Endodermal cell (in vitro differentiated cells): ENCODE measurements at regions not wholly inside any gene's neighbourhood (a gene's known extent, or its start where the extent isn't known, plus 50 kb on each side); places are given as distances from the start of the nearest gene placed in this dataset.
A peak's percentile ranks its signal among the peaks of the same experiment; 100 is the strongest.

ENCODE experiments used
- DNase-seq: peaks from one replicate; pipeline ENCODE4 v3.0.0-alpha.2; 2017
- H3K27ac ChIP-seq: 2 replicates; pipeline ENCODE4 v1.5.1; 2013; ENCODE audit warnings: mild to moderate bottlenecking, low read depth, low read length, moderate library complexity
- H3K27me3 ChIP-seq: 2 replicates; pipeline ENCODE4 v1.6.1; 2013; ENCODE audit warnings: mild to moderate bottlenecking, low read length, moderate library complexity; ENCODE audit not compliant: insufficient read depth, control insufficient read depth, poor library complexity, severe bottlenecking
- H3K36me3 ChIP-seq: 2 replicates; pipeline ENCODE4 v1.7.0; 2013; ENCODE audit warnings: mild to moderate bottlenecking, low read length, moderate library complexity; ENCODE audit not compliant: control insufficient read depth, insufficient read depth
- H3K4me1 ChIP-seq: one replicate; pipeline ENCODE4 v1.7.0; 2013; ENCODE audit warnings: low read length; ENCODE audit not compliant: control insufficient read depth, insufficient read depth
- H3K4me3 ChIP-seq: 2 replicates; pipeline ENCODE4 v1.5.1; 2013; ENCODE audit warnings: mild to moderate bottlenecking, low read length, moderate library complexity
- H3K9ac ChIP-seq: 2 replicates; pipeline ENCODE4 v1.6.1; 2013; ENCODE audit warnings: mild to moderate bottlenecking, low read length, moderate library complexity; ENCODE audit not compliant: poor library complexity, severe bottlenecking; ENCODE audit errors: extremely low read depth
- H3K9me3 ChIP-seq: 2 replicates; pipeline ENCODE4 v1.6.1; 2013; ENCODE audit warnings: mild to moderate bottlenecking, low read length, moderate library complexity; ENCODE audit not compliant: control insufficient read depth
- H3K27ac Mint-ChIP-seq: 2 replicates; pipeline ENCODE4 v1.8.0; 2020; ENCODE audit warnings: mixed read lengths
- H3K27me3 Mint-ChIP-seq: 2 replicates; pipeline ENCODE4 v1.8.0; 2021; ENCODE audit warnings: mild to moderate bottlenecking, mixed read lengths; ENCODE audit not compliant: insufficient read depth
- H3K36me3 Mint-ChIP-seq: 2 replicates; pipeline ENCODE4 v1.8.0; 2020; ENCODE audit warnings: low read depth, mixed read lengths
- H3K4me1 Mint-ChIP-seq: 2 replicates; pipeline ENCODE4 v1.8.0; 2020; ENCODE audit warnings: mixed read lengths
- H3K4me3 Mint-ChIP-seq: 2 replicates; pipeline ENCODE4 v1.8.0; 2020; ENCODE audit warnings: mild to moderate bottlenecking, moderate library complexity, mixed read lengths
- H3K9me3 Mint-ChIP-seq: 2 replicates; pipeline ENCODE4 v1.8.0; 2020; ENCODE audit warnings: mild to moderate bottlenecking, mixed read lengths
- WGBS, 2 experiments: methylation state at CpG; one replicate each; pipeline versions ENCODE4 v1.1.5 to v1.1.7; 2013; ENCODE audit warnings: missing lambda C conversion rate in 2 of 2, mixed read lengths in 1 of 2; ENCODE audit not compliant: insufficient coverage in 1 of 2, insufficient read length in 1 of 2; 5-methylcytosine and 5-hydroxymethylcytosine counted together
- TF ChIP-seq, protein P1 (sequence below): fragments of 200-600 bp; sonication (generic); conservative IDR thresholded peaks from 2 replicates; pipeline ENCODE4 v1.5.0; 2021; ENCODE audit warnings: antibody characterized with exemption, mild to moderate bottlenecking

DNA sequence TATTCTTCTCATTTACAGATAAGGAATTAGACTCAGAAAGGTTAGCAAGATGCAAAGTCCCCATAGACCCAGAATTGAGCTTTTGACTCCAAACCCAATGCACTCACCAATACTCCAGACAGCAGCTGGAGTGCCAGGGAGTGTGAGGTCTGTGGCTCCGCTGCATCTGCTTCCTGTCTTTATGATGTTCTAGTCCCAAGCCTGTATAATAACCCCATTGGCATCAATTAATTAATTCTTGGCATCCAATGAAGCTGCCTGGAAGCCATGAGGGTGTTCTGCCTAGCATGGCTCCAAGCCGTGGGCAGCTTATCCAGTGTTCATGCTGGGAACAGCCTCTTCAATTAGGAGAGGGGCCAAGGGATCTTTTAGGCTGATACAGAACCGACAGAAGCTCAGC, 188.7 kb downstream of the GIPC2 start:
- no peak for DNase-seq
- WGBS, 2 experiments: 45 to 50% methylated on average over 2 to 3 of the region's 3 CpGs
- H3K9me3 ChIP-seq: peaks cover 29% of the 10 kb centered on the region
- H3K4me1 ChIP-seq: no peaks in the 10 kb centered on the region
- TF ChIP-seq, protein P1, sequence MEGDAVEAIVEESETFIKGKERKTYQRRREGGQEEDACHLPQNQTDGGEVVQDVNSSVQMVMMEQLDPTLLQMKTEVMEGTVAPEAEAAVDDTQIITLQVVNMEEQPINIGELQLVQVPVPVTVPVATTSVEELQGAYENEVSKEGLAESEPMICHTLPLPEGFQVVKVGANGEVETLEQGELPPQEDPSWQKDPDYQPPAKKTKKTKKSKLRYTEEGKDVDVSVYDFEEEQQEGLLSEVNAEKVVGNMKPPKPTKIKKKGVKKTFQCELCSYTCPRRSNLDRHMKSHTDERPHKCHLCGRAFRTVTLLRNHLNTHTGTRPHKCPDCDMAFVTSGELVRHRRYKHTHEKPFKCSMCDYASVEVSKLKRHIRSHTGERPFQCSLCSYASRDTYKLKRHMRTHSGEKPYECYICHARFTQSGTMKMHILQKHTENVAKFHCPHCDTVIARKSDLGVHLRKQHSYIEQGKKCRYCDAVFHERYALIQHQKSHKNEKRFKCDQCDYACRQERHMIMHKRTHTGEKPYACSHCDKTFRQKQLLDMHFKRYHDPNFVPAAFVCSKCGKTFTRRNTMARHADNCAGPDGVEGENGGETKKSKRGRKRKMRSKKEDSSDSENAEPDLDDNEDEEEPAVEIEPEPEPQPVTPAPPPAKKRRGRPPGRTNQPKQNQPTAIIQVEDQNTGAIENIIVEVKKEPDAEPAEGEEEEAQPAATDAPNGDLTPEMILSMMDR: no peak
- no peak overlapping the region for H3K27ac Mint-ChIP-seq
- peaks cover 91% of the 10 kb centered on the region for H3K27me3 ChIP-seq
- H3K36me3 Mint-ChIP-seq: no peaks in the 10 kb centered on the region
- H3K36me3 ChIP-seq: no peaks in the 10 kb centered on the region
- peaks cover 17% of the 10 kb centered on the region for H3K4me1 Mint-ChIP-seq
- H3K9me3 Mint-ChIP-seq: peaks cover 5% of the 10 kb centered on the region
- peaks cover 97% of the 10 kb centered on the region for H3K27me3 Mint-ChIP-seq
- no peak overlapping the region for H3K4me3 Mint-ChIP-seq
- H3K27ac ChIP-seq: no peak overlapping the region
- H3K4me3 ChIP-seq: no peak overlapping the region
- H3K9ac ChIP-seq: no peak overlapping the region

DNA sequence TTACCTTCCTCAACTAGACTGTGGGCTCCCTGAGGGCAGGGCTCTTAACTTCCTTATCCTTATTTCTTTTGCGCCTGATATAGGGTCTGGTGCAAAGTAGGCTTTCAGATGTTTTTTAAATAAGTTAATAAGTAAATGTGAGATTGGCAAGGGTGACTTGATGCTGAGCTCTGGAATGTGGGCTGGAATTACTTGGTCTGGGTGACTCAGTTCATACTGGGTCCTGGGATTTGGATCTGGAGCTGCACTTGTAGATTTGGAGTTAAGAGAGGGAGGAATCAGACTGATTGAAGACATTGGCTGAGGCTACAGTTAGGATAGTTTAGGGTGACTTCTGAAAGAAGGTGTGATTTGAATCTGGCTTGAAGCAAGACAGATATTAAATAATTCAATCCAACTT, 190.9 kb downstream of the GIPC2 start:
- WGBS, 2 experiments: 100% methylated on average over 1 of the region's 1 CpG; no CpG with 5 or more reads in 1 of the 2 experiments
- TF ChIP-seq, protein P1: no peak
- H3K4me3 ChIP-seq: no peak overlapping the region
- no peak overlapping the region for H3K9ac ChIP-seq
- no peaks in the 10 kb centered on the region for H3K36me3 ChIP-seq
- Mint-ChIP-seq H3K27ac (no peak overlapping the region), H3K4me1 (peaks cover 17% of the 10 kb centered on the region), H3K36me3 (no peaks in the 10 kb centered on the region), H3K27me3 (peaks cover 97% of the 10 kb centered on the region), H3K9me3 (peaks cover 9% of the 10 kb centered on the region), H3K4me3 (no peak overlapping the region)
- peaks cover 33% of the 10 kb centered on the region for H3K9me3 ChIP-seq
- no peaks in the 10 kb centered on the region for H3K4me1 ChIP-seq
- H3K27me3 ChIP-seq: peaks cover 91% of the 10 kb centered on the region
- H3K27ac ChIP-seq: no peak overlapping the region
- no peak for DNase-seq

DNA sequence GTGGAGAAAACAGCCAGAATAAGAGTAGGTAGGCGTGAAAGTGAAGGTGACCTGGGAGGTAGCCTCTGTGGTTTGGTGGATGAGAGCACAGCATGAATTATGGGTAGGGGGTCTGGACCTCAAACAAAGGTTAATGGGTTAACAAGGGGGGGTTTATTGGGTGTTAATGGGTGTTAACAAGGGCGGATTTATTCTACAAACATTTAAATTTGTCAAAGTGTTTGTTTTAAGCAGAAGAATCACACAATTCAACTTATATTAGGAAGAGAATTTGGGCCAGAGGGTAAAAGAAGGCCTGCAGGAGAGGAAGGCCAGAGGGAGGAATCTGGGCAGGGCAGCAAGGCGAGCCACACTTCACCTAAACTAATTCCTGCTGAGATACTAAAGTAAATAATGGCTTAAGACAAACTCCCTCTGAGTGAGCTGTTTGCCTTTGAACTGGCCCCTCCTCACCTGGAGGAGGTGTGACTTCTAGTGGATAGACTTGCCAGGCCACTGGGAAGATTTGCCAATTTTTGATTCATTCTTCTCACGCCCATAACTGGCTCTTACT, 191.7 kb downstream of the GIPC2 start:
- Mint-ChIP-seq H3K36me3 (no peaks in the 10 kb centered on the region), H3K27ac (peak overlapping the region; percentile 40), H3K4me1 (peaks cover 17% of the 10 kb centered on the region), H3K27me3 (peaks cover 97% of the 10 kb centered on the region), H3K4me3 (no peak overlapping the region), H3K9me3 (peaks cover 9% of the 10 kb centered on the region)
- H3K4me3 ChIP-seq: no peak overlapping the region
- H3K27me3 ChIP-seq: peaks cover 91% of the 10 kb centered on the region
- DNase-seq: peak; percentile 88
- no peak overlapping the region for H3K9ac ChIP-seq
- H3K9me3 ChIP-seq: peaks cover 31% of the 10 kb centered on the region
- no peaks in the 10 kb centered on the region for H3K4me1 ChIP-seq
- WGBS, 2 experiments: 9 to 37% methylated on average over 2 to 4 of the region's 4 CpGs
- H3K36me3 ChIP-seq: no peaks in the 10 kb centered on the region
- TF ChIP-seq, protein P1: no peak
- H3K27ac ChIP-seq: no peak overlapping the region
